ENCODE measurements at regions not wholly inside any gene's neighbourhood (a gene's known extent, or its start where the extent isn't known, plus 50 kb on each side); places are given as distances from the start of the nearest gene placed in this dataset.

DNA sequence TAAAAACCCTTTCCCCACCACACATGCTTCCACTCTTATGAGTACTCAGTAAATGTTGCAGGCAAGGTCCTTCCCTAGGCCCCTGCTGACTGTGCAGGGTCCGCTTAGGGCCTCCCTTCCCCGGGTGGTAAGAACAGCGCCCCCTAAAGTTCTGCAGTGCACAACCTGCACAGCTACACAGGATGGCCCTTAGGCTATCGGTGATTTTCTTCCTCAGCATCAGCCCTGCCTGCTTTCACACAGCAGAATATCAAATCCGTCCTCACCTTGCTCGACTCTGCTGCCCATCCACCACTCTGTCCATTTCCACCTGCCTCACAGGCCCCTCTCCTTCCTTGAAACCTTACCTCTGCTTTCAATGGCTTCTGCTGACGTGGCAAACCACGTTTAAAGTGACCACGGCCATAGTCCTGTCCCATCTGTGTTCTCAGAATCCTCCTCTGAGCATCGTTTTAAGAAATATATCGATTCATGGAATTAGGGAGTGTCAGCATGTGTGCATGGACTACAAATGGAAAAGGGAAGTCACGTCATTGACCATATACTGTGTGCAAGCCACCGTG is 51.4 kb upstream of the TMEM132E start:
- Histone ChIP-seq H3K27me3 (ENCODE audit: control insufficient read depth in 3 of 3, insufficient read depth in 3 of 3, low read length in 3 of 3) (peaks cover 7 to 42% (median 40%) of the 10 kb centered on the region in 3 donors), H3K36me3 (ENCODE audit: control insufficient read depth in 3 of 3, insufficient read depth in 3 of 3, low read length in 3 of 3) (no peaks in the 10 kb centered on the region), H3K9me3 (ENCODE audit: control insufficient read depth in 3 of 3, low read length in 3 of 3) (no peaks in the 10 kb centered on the region), H3K4me3 (ENCODE audit: low read length in 3 of 3) (no peak overlapping the region), H3K9ac (ENCODE audit: low read depth in 1 of 3, low read length in 3 of 3) (no peak overlapping the region), H3K27ac (ENCODE audit: low read depth, low read length) (no peak overlapping the region), H3K4me1 (ENCODE audit: control insufficient read depth in 3 of 3, insufficient read depth in 3 of 3, low read length in 3 of 3) (no peaks in the 10 kb centered on the region)

DNA sequence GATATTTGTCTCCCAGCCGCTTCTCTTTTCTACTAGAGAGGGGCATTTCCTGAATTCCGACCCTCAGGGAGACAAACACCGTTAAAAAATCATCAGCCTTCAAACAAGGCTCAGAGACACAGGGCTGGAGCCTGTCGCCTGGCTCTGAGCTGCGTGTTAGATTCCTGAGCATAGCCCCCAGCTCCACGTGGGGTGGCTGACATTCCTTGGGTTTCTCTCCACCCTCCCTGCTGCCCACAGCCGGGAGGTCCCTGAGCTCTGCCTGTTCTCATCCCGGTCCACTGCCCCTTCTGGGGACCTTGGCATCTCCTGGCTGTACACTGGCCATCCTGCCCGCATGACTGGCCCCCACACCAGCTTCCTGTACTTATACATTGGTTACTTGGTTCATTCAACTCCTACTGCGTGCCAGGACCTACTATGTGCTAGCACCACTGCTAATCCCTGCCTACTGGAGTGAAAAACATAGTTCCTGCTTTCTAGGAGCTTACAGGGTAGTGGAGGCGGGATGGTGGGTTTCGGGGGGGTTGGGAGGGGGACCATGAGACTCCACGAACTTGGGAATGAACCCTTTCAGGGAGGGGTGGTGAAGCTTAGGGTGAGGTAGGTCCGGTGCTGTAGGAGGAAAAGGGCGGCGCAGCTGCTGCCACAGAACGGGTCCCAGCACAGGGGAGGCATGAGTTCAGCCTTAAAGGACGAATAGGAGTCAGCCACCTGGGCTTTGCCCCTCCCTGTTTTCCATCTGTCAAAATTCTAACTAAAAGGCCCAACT is 52.1 kb upstream of the TMEM132E start:
- no peak overlapping the region for H3K27ac ChIP-seq (ENCODE audit: low read depth, low read length)
- no peak overlapping the region for H3K9ac ChIP-seq (ENCODE audit: low read depth in 1 of 3, low read length in 3 of 3)
- no peak overlapping the region for H3K4me3 ChIP-seq (ENCODE audit: low read length in 3 of 3)
- no peaks in the 10 kb centered on the region for H3K36me3 ChIP-seq (ENCODE audit: control insufficient read depth in 3 of 3, insufficient read depth in 3 of 3, low read length in 3 of 3)
- H3K4me1 ChIP-seq (ENCODE audit: control insufficient read depth in 3 of 3, insufficient read depth in 3 of 3, low read length in 3 of 3): no peaks in the 10 kb centered on the region
- H3K27me3 ChIP-seq (ENCODE audit: control insufficient read depth in 3 of 3, insufficient read depth in 3 of 3, low read length in 3 of 3): peaks cover 7 to 41% (median 40%) of the 10 kb centered on the region in 3 donors
- no peaks in the 10 kb centered on the region for H3K9me3 ChIP-seq (ENCODE audit: control insufficient read depth in 3 of 3, low read length in 3 of 3)

- H3K27me3 ChIP-seq (ENCODE audit: control insufficient read depth in 3 of 3, insufficient read depth in 3 of 3, low read length in 3 of 3): peaks cover 7 to 37% (median 28%) of the 10 kb centered on the region in 3 donors
Observed at GRCh38 chr17:34525651-34526050, 53.7 kb upstream of the TMEM132E start.

DNA sequence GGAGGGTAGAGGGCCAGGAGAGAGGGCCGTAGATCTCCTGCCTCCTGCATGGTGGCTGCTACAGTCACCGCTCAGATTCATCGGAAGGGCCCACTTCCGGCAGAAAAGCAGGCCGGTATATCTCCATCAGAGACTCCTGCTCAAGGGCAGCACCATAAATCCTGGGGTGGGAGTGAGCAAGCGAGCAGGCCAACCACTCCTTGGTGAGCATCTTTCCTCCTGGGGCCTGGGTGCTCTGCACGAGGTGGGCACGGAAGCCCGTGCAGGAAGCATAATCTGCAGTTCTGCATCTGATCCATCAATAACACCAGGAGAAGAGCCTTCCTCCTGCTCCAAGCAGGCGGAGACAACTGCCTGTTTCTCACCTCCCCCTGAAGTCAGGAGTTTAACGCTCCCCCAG is 57.4 kb upstream of the TMEM132E start:
- no peak overlapping the region for H3K9ac ChIP-seq (ENCODE audit: low read depth in 1 of 3, low read length in 3 of 3)
- peaks cover 4 to 27% (median 19%) of the 10 kb centered on the region in 3 donors for H3K27me3 ChIP-seq (ENCODE audit: control insufficient read depth in 3 of 3, insufficient read depth in 3 of 3, low read length in 3 of 3)
- H3K27ac ChIP-seq (ENCODE audit: low read depth, low read length): no peak overlapping the region
- H3K4me1 ChIP-seq (ENCODE audit: control insufficient read depth in 3 of 3, insufficient read depth in 3 of 3, low read length in 3 of 3): no peaks in the 10 kb centered on the region
- H3K9me3 ChIP-seq (ENCODE audit: control insufficient read depth in 3 of 3, low read length in 3 of 3): no peaks in the 10 kb centered on the region
- no peaks in the 10 kb centered on the region for H3K36me3 ChIP-seq (ENCODE audit: control insufficient read depth in 3 of 3, insufficient read depth in 3 of 3, low read length in 3 of 3)
- no peak overlapping the region for H3K4me3 ChIP-seq (ENCODE audit: low read length in 3 of 3)

More at GRCh38 chr17:34525651-34526050, 53.7 kb upstream of the TMEM132E start:
- Histone ChIP-seq H3K9me3 (ENCODE audit: control insufficient read depth in 3 of 3, low read length in 3 of 3) (no peaks in the 10 kb centered on the region), H3K4me1 (ENCODE audit: control insufficient read depth in 3 of 3, insufficient read depth in 3 of 3, low read length in 3 of 3) (no peaks in the 10 kb centered on the region), H3K36me3 (ENCODE audit: control insufficient read depth in 3 of 3, insufficient read depth in 3 of 3, low read length in 3 of 3) (no peaks in the 10 kb centered on the region), H3K4me3 (ENCODE audit: low read length in 3 of 3) (no peak overlapping the region), H3K27ac (ENCODE audit: low read depth, low read length) (no peak overlapping the region), H3K9ac (ENCODE audit: low read depth in 1 of 3, low read length in 3 of 3) (no peak overlapping the region)

GRCh38 chr17:34519282-34519681 is 60.1 kb upstream of the TMEM132E start:
- H3K36me3 ChIP-seq (ENCODE audit: control insufficient read depth in 3 of 3, insufficient read depth in 3 of 3, low read length in 3 of 3): no peaks in the 10 kb centered on the region
- H3K4me3 ChIP-seq (ENCODE audit: low read length in 3 of 3): no peak overlapping the region
- H3K4me1 ChIP-seq (ENCODE audit: control insufficient read depth in 3 of 3, insufficient read depth in 3 of 3, low read length in 3 of 3): no peaks in the 10 kb centered on the region
- H3K27me3 ChIP-seq (ENCODE audit: control insufficient read depth in 3 of 3, insufficient read depth in 3 of 3, low read length in 3 of 3): peaks cover 7 to 23% (median 13%) of the 10 kb centered on the region in 3 donors
- H3K9me3 ChIP-seq (ENCODE audit: control insufficient read depth in 3 of 3, low read length in 3 of 3): no peaks in the 10 kb centered on the region
- no peak overlapping the region for H3K27ac ChIP-seq (ENCODE audit: low read depth, low read length)
- H3K9ac ChIP-seq (ENCODE audit: low read depth in 1 of 3, low read length in 3 of 3): no peak overlapping the region

GRCh38 chr17:34517406-34517805 is 62.0 kb upstream of the TMEM132E start:
- Histone ChIP-seq H3K36me3 (ENCODE audit: control insufficient read depth in 3 of 3, insufficient read depth in 3 of 3, low read length in 3 of 3) (no peaks in the 10 kb centered on the region), H3K4me1 (ENCODE audit: control insufficient read depth in 3 of 3, insufficient read depth in 3 of 3, low read length in 3 of 3) (no peaks in the 10 kb centered on the region), H3K27me3 (ENCODE audit: control insufficient read depth in 3 of 3, insufficient read depth in 3 of 3, low read length in 3 of 3) (peaks cover 11 to 29% (median 14%) of the 10 kb centered on the region in 3 donors), H3K9me3 (ENCODE audit: control insufficient read depth in 3 of 3, low read length in 3 of 3) (no peaks in the 10 kb centered on the region), H3K4me3 (ENCODE audit: low read length in 3 of 3) (no peak overlapping the region), H3K27ac (ENCODE audit: low read depth, low read length) (no peak overlapping the region), H3K9ac (ENCODE audit: low read depth in 1 of 3, low read length in 3 of 3) (no peak overlapping the region)

GRCh38 chr17:34511931-34512330 is 67.5 kb upstream of the TMEM132E start:
- H3K27me3 ChIP-seq (ENCODE audit: control insufficient read depth in 3 of 3, insufficient read depth in 3 of 3, low read length in 3 of 3): peaks cover 13 to 29% (median 13%) of the 10 kb centered on the region in 3 donors
- no peak overlapping the region for H3K27ac ChIP-seq (ENCODE audit: low read depth, low read length)
- H3K4me3 ChIP-seq (ENCODE audit: low read length in 3 of 3): no peak overlapping the region
- H3K9ac ChIP-seq (ENCODE audit: low read depth in 1 of 3, low read length in 3 of 3): no peak overlapping the region
- H3K9me3 ChIP-seq (ENCODE audit: control insufficient read depth in 3 of 3, low read length in 3 of 3): no peaks in the 10 kb centered on the region
- H3K4me1 ChIP-seq (ENCODE audit: control insufficient read depth in 3 of 3, insufficient read depth in 3 of 3, low read length in 3 of 3): no peaks in the 10 kb centered on the region
- no peaks in the 10 kb centered on the region for H3K36me3 ChIP-seq (ENCODE audit: control insufficient read depth in 3 of 3, insufficient read depth in 3 of 3, low read length in 3 of 3)

DNA sequence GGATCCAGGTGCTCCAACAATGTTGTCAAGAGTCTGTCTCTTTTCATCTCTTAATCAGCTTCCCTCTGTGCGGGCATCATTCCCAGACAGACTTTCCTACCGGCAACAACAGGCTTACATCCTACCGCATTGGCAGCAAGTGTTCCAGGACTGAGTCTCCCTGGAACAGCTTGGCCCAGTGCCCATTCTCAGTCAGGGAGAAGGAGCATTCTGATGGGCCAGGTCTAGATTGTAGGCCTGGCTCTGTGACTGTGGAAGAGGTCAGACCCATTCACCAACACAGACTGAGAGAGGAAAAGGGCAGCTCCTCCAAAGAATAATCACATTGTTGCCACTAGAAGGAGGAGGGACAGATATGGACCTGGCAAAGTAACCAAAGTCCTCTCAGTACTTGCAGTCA is 68.1 kb upstream of the TMEM132E start:
- Histone ChIP-seq H3K4me3 (ENCODE audit: low read length in 3 of 3) (no peak overlapping the region), H3K27me3 (ENCODE audit: control insufficient read depth in 3 of 3, insufficient read depth in 3 of 3, low read length in 3 of 3) (peaks cover 16 to 32% (median 17%) of the 10 kb centered on the region in 3 donors), H3K9ac (ENCODE audit: low read depth in 1 of 3, low read length in 3 of 3) (no peak overlapping the region), H3K27ac (ENCODE audit: low read depth, low read length) (no peak overlapping the region), H3K4me1 (ENCODE audit: control insufficient read depth in 3 of 3, insufficient read depth in 3 of 3, low read length in 3 of 3) (no peaks in the 10 kb centered on the region), H3K36me3 (ENCODE audit: control insufficient read depth in 3 of 3, insufficient read depth in 3 of 3, low read length in 3 of 3) (no peaks in the 10 kb centered on the region), H3K9me3 (ENCODE audit: control insufficient read depth in 3 of 3, low read length in 3 of 3) (no peaks in the 10 kb centered on the region)

GRCh38 chr17:34504814-34505484 is 74.4 kb upstream of the TMEM132E start:
- no peak overlapping the region for H3K27ac ChIP-seq (ENCODE audit: low read depth, low read length)
- H3K9me3 ChIP-seq (ENCODE audit: control insufficient read depth in 3 of 3, low read length in 3 of 3): no peaks in the 10 kb centered on the region
- H3K4me3 ChIP-seq (ENCODE audit: low read length in 3 of 3): no peak overlapping the region
- peaks cover 12 to 33% (median 27%) of the 10 kb centered on the region in 3 donors for H3K27me3 ChIP-seq (ENCODE audit: control insufficient read depth in 3 of 3, insufficient read depth in 3 of 3, low read length in 3 of 3)
- no peaks in the 10 kb centered on the region for H3K36me3 ChIP-seq (ENCODE audit: control insufficient read depth in 3 of 3, insufficient read depth in 3 of 3, low read length in 3 of 3)
- H3K9ac ChIP-seq (ENCODE audit: low read depth in 1 of 3, low read length in 3 of 3): no peak overlapping the region
- peaks cover 0 to 2% (median 0%) of the 10 kb centered on the region in 3 donors for H3K4me1 ChIP-seq (ENCODE audit: control insufficient read depth in 3 of 3, insufficient read depth in 3 of 3, low read length in 3 of 3)
